ENCODE measurements at regions not wholly inside any gene's neighbourhood (a gene's known extent, or its start where the extent isn't known, plus 50 kb on each side); places are given as distances from the start of the nearest gene placed in this dataset.

- TF ChIP-seq POLR2A (IDR thresholded peaks at IDR 0.05), result no peak
- TF ChIP-seq CTCF (IDR thresholded peaks at IDR 0.05), result no peak
Measured at GRCh38 chr4:20172070-20172760, 79.5 kb upstream of the SLIT2 start.
